MM.1S (cell line): ENCODE measurements at regions not wholly inside any gene's neighbourhood (a gene's known extent, or its start where the extent isn't known, plus 50 kb on each side); places are given as distances from the start of the nearest gene placed in this dataset.

ENCODE experiments used
- DNase-seq: peaks from one replicate; pipeline ENCODE4 v3.0.0-alpha.2; 2015
- H2AFZ ChIP-seq: fragments of 300-600 bp; sonication (generic); 2 replicates; pipeline ENCODE4 v1.6.0; 2016; ENCODE audit warnings: antibody characterized with exemption, low read length
- H3F3A ChIP-seq: fragments of 300-600 bp; sonication (generic); 2 replicates; pipeline ENCODE4 v1.6.1; 2016; ENCODE audit warnings: mild to moderate bottlenecking, antibody characterized with exemption, low read length, moderate library complexity, mixed read lengths; ENCODE audit not compliant: insufficient read depth
- H3K27ac ChIP-seq: fragments of 300-600 bp; sonication (generic); 2 replicates; pipeline ENCODE4 v1.5.1; 2016; ENCODE audit warnings: mild to moderate bottlenecking, low read length
- H3K27me3 ChIP-seq: fragments of 300-600 bp; sonication (generic); replicated peaks from 2 replicates; pipeline ENCODE4 v1.6.0; 2016; ENCODE audit warnings: low read length; ENCODE audit not compliant: insufficient read depth
- H3K36me3 ChIP-seq: fragments of 300-600 bp; sonication (generic); replicated peaks from 2 replicates; pipeline ENCODE4 v1.6.1; 2016; ENCODE audit warnings: mild to moderate bottlenecking, low read length, mixed read lengths; ENCODE audit not compliant: insufficient read depth
- H3K4me1 ChIP-seq: fragments of 300-600 bp; sonication (generic); 2 replicates; pipeline ENCODE4 v1.6.1; 2016; ENCODE audit warnings: low read length, mixed read lengths
- H3K4me2 ChIP-seq: fragments of 300-600 bp; sonication (generic); 2 replicates; pipeline ENCODE4 v1.6.0; 2016; ENCODE audit warnings: low read depth, low read length
- H3K4me3 ChIP-seq: fragments of 300-600 bp; sonication (generic); 2 replicates; pipeline ENCODE4 v1.5.1; 2016; ENCODE audit warnings: low read length, mixed read lengths
- H3K79me2 ChIP-seq: fragments of 300-600 bp; sonication (generic); 2 replicates; pipeline ENCODE4 v1.6.1; 2016; ENCODE audit warnings: mixed run types, low read length, mixed read lengths
- H3K9ac ChIP-seq: fragments of 300-600 bp; sonication (generic); 2 replicates; pipeline ENCODE4 v1.6.1; 2016; ENCODE audit warnings: low read length, mixed read lengths
- H3K9me2 ChIP-seq: fragments of 300-600 bp; sonication (generic); replicated peaks from 2 replicates; pipeline ENCODE4 v1.6.1; 2016; ENCODE audit warnings: mild to moderate bottlenecking, low read length, mixed read lengths; ENCODE audit not compliant: insufficient read depth
- H3K9me3 ChIP-seq: fragments of 300-600 bp; sonication (generic); replicated peaks from 2 replicates; pipeline ENCODE4 v1.6.1; 2016; ENCODE audit warnings: mild to moderate bottlenecking, low read length, mixed read lengths; ENCODE audit not compliant: insufficient read depth
- H4K20me1 ChIP-seq: fragments of 300-600 bp; sonication (generic); 2 replicates; pipeline ENCODE4 v1.6.1; 2016; ENCODE audit warnings: mild to moderate bottlenecking, low read length, moderate library complexity, mixed read lengths; ENCODE audit not compliant: insufficient read depth
- EZH2 ChIP-seq: fragments of 300-600 bp; sonication (generic); optimal IDR thresholded peaks from 2 replicates; pipeline ENCODE3; 2017; ENCODE audit warnings: low read depth, mild to moderate bottlenecking, antibody characterized with exemption, low read length, mixed read lengths
- EZH2phosphoT487 ChIP-seq: fragments of 300-600 bp; sonication (generic); IDR thresholded peaks from 2 replicates; pipeline ENCODE4 v1.6.1; 2018; ENCODE audit warnings: antibody characterized with exemption, low read length
- TF ChIP-seq, protein P1 (sequence below): fragments of 300-600 bp; sonication (generic); IDR thresholded peaks from 2 replicates; pipeline ENCODE4 v1.5.1; 2016; ENCODE audit warnings: antibody characterized with exemption, low read length, mixed read lengths

- Histone ChIP-seq H3K9me2 (no peaks in the 10 kb centered on the region), H3K4me1 (no peaks in the 10 kb centered on the region), H3K9me3 (no peaks in the 10 kb centered on the region), H3K4me2 (no peak overlapping the region), H3K9ac (no peak overlapping the region), H4K20me1 (no peaks in the 10 kb centered on the region), H3K79me2 (no peaks in the 10 kb centered on the region), H3K27ac (no peak overlapping the region), H3K4me3 (no peak overlapping the region), H3K36me3 (no peaks in the 10 kb centered on the region), H3K27me3 (no peaks in the 10 kb centered on the region), H2AFZ (no peak overlapping the region), H3F3A (no peaks in the 10 kb centered on the region)
- TF ChIP-seq EZH2 (no peak), EZH2phosphoT487 (no peak)
- TF ChIP-seq, protein P1, sequence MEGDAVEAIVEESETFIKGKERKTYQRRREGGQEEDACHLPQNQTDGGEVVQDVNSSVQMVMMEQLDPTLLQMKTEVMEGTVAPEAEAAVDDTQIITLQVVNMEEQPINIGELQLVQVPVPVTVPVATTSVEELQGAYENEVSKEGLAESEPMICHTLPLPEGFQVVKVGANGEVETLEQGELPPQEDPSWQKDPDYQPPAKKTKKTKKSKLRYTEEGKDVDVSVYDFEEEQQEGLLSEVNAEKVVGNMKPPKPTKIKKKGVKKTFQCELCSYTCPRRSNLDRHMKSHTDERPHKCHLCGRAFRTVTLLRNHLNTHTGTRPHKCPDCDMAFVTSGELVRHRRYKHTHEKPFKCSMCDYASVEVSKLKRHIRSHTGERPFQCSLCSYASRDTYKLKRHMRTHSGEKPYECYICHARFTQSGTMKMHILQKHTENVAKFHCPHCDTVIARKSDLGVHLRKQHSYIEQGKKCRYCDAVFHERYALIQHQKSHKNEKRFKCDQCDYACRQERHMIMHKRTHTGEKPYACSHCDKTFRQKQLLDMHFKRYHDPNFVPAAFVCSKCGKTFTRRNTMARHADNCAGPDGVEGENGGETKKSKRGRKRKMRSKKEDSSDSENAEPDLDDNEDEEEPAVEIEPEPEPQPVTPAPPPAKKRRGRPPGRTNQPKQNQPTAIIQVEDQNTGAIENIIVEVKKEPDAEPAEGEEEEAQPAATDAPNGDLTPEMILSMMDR: no peak
- no peak for DNase-seq
These were observed 69.5 kb downstream of the C11orf91 start for GRCh38 chr11:33630936-33631748.

- H3K9me2 ChIP-seq: no peaks in the 10 kb centered on the region
- peak overlapping the region; percentile 96 for H3K27ac ChIP-seq
- H3K9ac ChIP-seq: no peak overlapping the region
- H2AFZ ChIP-seq: peak overlapping the region; percentile 21; the same call in 1 of the 2 replicates
- no peak for DNase-seq
- no peaks in the 10 kb centered on the region for H3K36me3 ChIP-seq
- H3K4me1 ChIP-seq: peaks cover 48% of the 10 kb centered on the region
- H3K27me3 ChIP-seq: no peaks in the 10 kb centered on the region
- no peak overlapping the region for H3K4me2 ChIP-seq
- H3K4me3 ChIP-seq: no peak overlapping the region
- no peaks in the 10 kb centered on the region for H4K20me1 ChIP-seq
- TF ChIP-seq, protein P1: no peak
- TF ChIP-seq EZH2phosphoT487 (no peak), EZH2 (no peak)
- H3K9me3 ChIP-seq: no peaks in the 10 kb centered on the region
- H3F3A ChIP-seq: peaks cover 26% of the 10 kb centered on the region
- H3K79me2 ChIP-seq: no peaks in the 10 kb centered on the region
These were observed 76.5 kb downstream of the C11orf91 start for GRCh38 chr11:33624083-33624482.

GRCh38 chr11:33622806-33623205 is 77.8 kb downstream of the C11orf91 start:
- DNase-seq: peak; percentile 96
- Histone ChIP-seq H3K4me3 (no peak overlapping the region), H3K27ac (peak overlapping the region; percentile 96), H3F3A (peaks cover 26% of the 10 kb centered on the region), H3K27me3 (no peaks in the 10 kb centered on the region), H4K20me1 (no peaks in the 10 kb centered on the region), H3K9me2 (no peaks in the 10 kb centered on the region), H3K9me3 (no peaks in the 10 kb centered on the region), H3K4me1 (peaks cover 48% of the 10 kb centered on the region), H2AFZ (peak overlapping the region; percentile 76), H3K79me2 (no peaks in the 10 kb centered on the region), H3K36me3 (no peaks in the 10 kb centered on the region), H3K4me2 (peak overlapping the region; percentile 36; the same call in 1 of the 2 replicates), H3K9ac (peak overlapping the region; percentile 60)
- TF ChIP-seq EZH2: no peak
- no peak for TF ChIP-seq EZH2phosphoT487
- TF ChIP-seq, protein P1: no peak
